ENCODE measurements at regions not wholly inside any gene's neighbourhood (a gene's known extent, or its start where the extent isn't known, plus 50 kb on each side); places are given as distances from the start of the nearest gene placed in this dataset.

GRCh38 chrX:39730662-39731329 is 367.0 kb downstream of the BCOR start:
- peak; percentile 41 for DNase-seq

DNA sequence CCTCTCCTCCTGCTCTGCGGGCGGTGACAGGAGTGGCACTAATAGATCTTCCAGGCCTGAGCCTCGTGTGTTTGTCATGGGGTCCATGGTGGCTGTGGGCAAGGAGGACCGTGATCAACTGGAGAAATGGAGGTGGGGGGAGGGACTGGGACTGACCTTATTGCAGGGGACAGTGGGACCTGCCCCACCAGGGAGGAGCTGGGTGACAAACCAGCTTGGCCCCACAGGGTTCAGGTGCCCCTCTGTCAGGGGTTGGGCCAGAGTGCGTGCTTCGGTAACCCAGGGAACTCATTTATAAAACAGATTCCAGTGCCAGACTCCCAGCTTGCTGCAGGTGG is 366.5 kb downstream of the BCOR start:
- no peak for DNase-seq

- no peak for DNase-seq
Observed at GRCh38 chrX:39731735-39732134, 366.0 kb downstream of the BCOR start.

DNA sequence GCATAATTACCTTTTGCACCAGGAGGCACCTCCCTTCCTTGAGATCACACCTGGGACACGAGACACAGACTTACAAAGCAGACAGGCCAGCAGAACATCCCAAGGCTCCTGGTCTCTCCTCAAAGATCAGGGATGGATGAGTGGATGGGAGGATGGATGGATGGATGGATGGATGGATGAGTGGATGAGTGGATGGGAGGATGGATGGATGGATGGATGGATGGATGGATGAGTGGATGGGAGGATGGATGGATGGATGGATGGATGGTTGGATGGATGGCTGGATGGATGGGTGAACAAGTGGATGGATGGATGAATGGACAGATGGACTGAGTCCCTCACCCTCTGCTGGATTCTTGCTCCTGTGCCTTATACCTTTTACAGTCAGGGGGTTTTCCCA is 364.0 kb downstream of the BCOR start:
- no peak for DNase-seq

DNA sequence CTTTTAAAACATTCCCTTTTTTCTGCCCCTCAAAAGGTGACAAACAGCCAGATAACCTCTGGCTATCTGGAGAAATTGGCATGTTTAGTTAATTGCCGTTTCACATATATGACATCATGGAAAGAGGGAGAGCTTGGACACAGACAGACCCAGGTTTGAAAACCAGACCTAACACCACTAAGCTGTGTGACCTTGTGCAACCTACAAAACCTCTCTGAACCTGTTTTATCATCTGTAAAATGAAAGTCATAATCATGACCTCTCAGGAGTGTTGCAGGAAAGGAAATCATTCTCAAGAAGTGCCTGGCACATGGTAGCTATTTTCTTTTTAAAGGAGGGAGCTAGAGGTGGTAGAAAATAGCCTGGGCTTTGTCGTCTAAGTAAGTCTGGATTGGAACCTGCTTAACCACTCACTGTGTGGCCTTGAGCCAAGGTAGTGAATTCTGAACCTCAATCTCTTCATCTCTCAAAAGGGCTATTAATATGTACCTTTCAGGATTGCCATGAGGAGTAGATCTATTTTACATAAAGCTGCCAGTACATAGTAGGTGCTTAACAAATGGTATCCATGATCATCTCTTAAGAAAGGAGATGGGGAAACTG is 363.5 kb downstream of the BCOR start:
- DNase-seq = no peak

DNA sequence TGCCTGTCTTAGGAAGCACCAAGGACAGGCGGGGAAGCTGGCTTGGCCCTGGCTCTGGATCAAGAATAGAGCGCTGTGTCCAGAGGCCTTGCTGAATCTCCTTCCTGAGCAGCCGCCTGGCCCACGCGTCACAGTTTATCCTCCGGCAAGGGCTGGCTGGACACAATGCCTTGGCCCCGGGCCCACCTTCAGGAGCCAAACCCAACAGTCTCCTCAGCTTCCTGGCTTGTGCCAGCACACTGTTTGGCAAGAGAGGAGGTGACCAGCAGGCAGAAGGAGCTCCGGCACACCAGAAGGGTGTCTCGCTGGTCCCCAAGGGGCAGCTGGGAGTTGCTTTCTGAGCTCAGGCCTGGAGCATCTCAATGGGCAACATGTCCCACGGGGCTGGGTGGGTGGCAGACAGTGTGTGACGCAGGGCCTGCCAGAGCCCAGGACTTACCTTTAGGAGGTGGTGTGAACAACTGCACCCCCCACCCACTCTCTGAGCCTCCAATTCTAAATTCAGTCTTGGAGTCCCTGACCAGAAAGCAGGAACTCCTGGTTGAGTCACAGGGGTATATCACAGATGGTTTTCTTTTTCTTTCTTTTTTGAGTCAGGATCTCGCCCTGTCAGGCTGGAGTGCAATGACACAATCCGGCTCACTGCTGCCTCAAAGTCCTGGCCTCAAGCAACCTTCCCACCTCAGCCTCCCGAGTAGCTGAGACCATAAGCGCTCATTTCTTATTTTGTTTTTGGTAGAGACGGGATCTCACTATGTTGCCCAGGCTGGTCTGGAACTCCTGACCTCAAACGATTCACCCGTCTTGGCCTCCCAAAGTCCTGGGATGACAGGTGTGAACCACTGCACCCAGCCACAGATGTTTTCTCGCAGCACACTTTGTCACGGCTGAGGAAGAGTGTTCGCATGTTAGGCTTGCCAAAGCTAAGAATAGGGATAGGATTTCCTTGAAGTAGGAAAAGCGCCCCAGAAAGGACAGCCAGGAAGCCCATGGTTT is 361.2 kb downstream of the BCOR start:
- no peak for DNase-seq

- no peak for DNase-seq
Observed at GRCh38 chrX:39739585-39739984, 358.2 kb downstream of the BCOR start.

- DNase-seq = no peak
Observed at GRCh38 chrX:39740078-39740477, 357.7 kb downstream of the BCOR start.

GRCh38 chrX:39741904-39742303 is 355.9 kb downstream of the BCOR start:
- DNase-seq = no peak

GRCh38 chrX:39745818-39746217 is 351.9 kb downstream of the BCOR start:
- DNase-seq = no peak

GRCh38 chrX:39749135-39749534 is 348.6 kb downstream of the BCOR start:
- DNase-seq = no peak

GRCh38 chrX:39749728-39750127 is 348.0 kb downstream of the BCOR start:
- no peak for DNase-seq

- no peak for DNase-seq
Observed at GRCh38 chrX:39750256-39750790, 347.4 kb downstream of the BCOR start.

GRCh38 chrX:39750848-39751247 is 346.9 kb downstream of the BCOR start:
- DNase-seq = no peak

DNA sequence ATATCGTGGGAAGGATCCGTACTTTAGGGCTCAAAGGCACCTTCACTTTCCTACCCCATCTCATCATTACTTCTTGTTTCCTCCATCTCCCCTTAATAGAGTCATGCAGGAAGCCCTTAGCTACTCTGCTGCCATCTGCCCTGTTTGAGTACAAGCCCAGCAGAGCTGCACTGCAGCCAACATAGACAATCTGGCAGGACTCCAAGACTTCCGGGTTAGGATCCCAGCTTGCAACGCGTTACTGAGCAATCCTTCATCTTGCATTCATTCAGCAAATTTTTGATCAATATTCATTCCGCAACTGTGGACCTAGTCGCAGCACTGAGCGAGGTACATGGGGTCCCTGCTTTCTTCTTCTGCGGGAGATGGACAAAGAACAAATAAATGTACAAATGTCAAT is 344.9 kb downstream of the BCOR start:
- no peak for DNase-seq

- DNase-seq = no peak
Observed at GRCh38 chrX:39753293-39753996, 344.3 kb downstream of the BCOR start.

DNA sequence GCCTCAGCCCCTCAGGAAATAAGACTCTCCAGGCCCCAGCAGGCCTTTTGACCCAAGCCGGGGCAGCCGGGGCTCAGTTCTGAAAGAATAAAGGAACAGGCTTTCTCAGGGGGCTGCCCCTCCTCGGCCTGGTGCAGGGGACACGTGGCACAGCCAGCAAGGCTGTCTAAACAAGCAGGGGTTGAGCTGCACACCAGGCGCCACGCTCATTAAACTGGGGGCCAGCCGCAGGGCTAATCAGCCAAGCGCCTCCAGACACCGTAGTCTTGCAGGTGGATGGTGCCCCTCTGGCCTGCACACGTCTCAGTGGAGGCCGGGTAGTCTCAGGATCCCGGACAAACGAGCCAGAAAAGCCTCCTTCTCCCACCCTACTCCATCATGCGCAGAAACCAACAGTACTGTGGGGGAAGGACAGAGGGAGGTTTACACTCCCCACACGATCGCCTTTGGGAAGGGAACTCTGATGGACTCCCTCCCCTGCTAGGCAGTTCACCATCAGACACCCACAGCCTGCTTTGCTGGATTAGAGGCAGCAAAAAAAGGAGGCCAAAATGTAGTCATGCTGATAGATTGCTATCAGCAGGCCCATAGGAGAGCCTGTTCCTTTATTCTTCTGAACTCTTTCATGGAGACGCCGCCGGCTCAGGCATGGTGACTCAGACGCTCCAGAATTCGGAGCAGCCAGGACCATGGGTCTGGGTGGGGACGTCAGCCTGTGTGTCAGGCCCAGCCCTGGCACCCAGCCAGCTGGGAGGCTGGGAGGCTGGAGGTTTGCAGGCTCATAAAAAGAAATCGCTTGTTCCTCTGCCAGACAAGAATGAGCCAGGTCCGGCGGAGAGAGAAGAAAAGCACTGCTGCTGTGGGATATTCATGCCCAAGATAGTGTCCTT is 342.4 kb downstream of the BCOR start:
- no peak for DNase-seq

DNA sequence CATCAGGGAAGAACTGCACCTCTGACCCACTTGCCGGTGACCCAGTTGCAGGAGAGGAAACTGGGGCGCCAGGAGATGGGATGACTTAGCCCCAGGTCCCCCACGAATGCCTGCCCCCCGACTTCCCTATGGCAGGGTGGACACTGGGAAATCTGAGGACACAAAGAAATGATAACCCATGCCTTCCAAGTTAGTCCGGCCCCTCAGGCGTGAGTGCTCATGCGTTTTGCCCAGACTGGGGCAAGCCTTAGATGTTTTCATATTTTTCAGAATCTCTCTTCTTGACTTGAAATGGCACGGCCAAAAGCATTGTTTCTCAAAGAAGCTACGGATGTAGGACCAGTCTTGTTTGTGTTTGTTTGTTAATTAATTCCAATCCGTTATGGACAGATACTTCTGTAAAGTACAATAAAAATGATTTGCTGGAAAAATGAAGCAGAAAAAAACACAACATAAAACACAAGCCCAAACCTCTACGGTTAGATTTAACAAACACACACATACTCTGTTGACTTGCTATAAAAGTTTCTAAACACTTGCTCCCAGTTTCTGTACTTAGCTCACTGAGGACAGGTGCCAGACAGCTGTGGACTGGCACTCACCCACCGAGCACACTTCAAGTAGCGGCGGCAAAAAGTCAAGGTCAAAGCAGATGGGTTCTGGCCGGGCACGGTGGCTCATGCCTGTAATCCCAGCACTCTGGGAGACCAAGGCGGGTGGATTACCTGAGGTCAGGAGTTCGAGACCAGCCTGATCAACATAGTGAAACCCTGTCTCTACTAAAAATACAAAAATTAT is 341.5 kb downstream of the BCOR start:
- DNase-seq = no peak

DNA sequence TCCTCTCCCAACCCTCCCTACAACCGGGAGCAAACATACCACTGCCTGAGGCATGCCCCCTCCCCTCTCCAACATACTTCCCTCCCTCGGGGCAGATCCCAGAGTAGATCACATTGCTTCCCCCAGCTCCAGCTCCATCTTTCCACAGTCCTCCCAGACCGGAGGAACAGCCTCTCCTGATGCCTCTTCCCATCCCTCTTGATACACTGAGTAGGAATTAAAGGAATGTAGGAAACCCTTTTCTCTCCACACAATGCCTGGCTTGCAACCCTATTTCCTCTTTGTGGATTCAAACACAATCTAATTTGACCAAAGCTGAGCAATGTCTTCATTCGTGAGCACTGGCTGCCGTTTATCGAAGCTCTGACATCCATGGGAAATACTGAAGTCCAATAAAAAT is 339.8 kb downstream of the BCOR start:
- DNase-seq = no peak

DNA sequence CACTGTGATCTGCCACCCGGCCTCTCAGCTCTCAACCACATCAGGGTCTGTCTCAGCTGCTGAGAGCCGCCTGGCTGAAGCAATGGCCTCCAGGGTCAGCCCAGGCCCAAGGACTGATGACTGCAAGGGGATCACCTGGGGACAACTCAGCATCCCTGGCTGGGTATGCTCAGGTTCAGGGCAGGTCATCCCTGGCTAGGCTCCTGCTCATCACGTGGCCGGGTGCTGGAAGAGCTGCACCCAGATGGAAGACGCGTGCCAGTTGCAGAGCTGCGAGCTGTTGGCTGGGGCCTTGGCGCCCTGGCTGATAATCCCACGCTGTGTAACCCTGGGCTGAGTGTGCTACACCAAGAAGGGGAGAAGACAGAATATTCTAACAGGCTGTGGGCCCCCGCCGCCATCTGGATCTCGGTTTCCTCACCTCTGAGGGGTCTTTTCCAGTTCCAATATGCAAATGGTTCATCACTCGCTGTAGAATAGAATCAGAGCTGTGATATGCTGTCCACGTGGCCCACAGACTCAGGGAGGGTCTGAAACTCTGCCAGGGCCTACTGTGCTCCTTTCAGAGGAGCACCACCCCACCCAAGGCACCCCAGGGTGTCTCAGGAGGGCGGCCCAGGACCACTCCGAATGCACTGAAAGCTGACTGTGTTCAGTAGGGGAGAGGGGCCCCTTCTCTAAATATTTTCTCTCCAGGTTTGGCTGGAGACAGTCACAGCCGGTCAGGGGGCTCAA is 338.8 kb downstream of the BCOR start:
- DNase-seq = no peak
